PFSK-1 (cell line): ENCODE measurements at regions not wholly inside any gene's neighbourhood (a gene's known extent, or its start where the extent isn't known, plus 50 kb on each side); places are given as distances from the start of the nearest gene placed in this dataset.

ENCODE experiments used
- FOXP2 ChIP-seq: optimal IDR thresholded peaks from 2 replicates; pipeline ENCODE3; 2011; ENCODE audit warnings: borderline replicate concordance, control low read depth, inconsistent platforms; ENCODE audit not compliant: insufficient read depth; ENCODE audit errors: extremely low read length, extremely low read depth
- POLR2AphosphoS5 ChIP-seq: IDR thresholded peaks from 2 replicates; pipeline ENCODE4 v1.6.1; 2012; ENCODE audit warnings: low read depth, mild to moderate bottlenecking, control low read depth, low read length, moderate library complexity
- SIN3A ChIP-seq: IDR thresholded peaks from 2 replicates; pipeline ENCODE4 v1.6.1; 2012; ENCODE audit warnings: mild to moderate bottlenecking, low read length, moderate library complexity, borderline replicate concordance; ENCODE audit not compliant: insufficient read depth
- TAF1 ChIP-seq: IDR thresholded peaks from 2 replicates; pipeline ENCODE4 v1.6.1; 2012; ENCODE audit warnings: low read length, control low read depth, borderline replicate concordance; ENCODE audit not compliant: insufficient read depth
- TF ChIP-seq, protein P1 (sequence below), 2 experiments: IDR thresholded peaks; 2 replicates each; pipeline versions ENCODE4 v1.6.1 to v1.8.0; 2011 to 2012; ENCODE audit warnings: low read depth in 2 of 2, low read length in 2 of 2, control low read depth in 1 of 2, inconsistent platforms in 1 of 2, mild to moderate bottlenecking in 1 of 2, moderate library complexity in 1 of 2; ENCODE audit not compliant: insufficient read depth in 1 of 2

DNA sequence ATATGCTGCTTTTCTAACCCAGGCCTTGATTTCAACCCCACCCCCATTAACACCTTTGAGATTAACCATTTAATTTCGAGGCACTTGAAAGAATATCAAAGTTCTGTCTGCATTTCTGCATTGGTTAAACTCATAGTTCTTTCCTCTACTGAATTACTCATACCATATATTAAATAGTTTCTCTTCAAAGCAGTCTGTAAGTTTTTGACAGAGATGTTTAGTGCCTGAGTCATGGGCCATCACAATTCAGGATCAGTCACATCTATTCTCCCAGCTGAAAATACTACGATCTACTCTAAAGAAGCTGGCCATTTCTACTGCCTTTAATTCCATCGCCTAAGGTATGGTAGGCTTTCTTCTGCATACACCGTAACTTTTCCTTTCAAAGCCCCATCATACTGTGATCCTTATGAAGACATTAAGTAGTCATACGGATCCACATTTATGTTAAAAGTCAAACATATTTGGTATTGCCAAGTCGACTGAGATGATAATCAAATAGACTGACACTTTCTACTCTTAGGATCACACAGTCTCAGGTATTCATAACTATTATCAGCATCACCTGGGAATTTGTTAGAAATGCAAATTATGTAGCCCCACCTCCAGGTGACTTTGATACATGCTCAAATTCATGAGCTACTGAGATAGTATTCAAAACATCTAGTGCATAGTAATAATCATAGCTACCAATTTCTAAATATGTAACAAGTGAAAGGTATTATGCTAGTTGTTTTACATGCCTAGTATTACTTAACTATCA lies 489.4 kb upstream of the IL12A start:
- no peak for TF ChIP-seq POLR2AphosphoS5
- TF ChIP-seq, protein P1, sequence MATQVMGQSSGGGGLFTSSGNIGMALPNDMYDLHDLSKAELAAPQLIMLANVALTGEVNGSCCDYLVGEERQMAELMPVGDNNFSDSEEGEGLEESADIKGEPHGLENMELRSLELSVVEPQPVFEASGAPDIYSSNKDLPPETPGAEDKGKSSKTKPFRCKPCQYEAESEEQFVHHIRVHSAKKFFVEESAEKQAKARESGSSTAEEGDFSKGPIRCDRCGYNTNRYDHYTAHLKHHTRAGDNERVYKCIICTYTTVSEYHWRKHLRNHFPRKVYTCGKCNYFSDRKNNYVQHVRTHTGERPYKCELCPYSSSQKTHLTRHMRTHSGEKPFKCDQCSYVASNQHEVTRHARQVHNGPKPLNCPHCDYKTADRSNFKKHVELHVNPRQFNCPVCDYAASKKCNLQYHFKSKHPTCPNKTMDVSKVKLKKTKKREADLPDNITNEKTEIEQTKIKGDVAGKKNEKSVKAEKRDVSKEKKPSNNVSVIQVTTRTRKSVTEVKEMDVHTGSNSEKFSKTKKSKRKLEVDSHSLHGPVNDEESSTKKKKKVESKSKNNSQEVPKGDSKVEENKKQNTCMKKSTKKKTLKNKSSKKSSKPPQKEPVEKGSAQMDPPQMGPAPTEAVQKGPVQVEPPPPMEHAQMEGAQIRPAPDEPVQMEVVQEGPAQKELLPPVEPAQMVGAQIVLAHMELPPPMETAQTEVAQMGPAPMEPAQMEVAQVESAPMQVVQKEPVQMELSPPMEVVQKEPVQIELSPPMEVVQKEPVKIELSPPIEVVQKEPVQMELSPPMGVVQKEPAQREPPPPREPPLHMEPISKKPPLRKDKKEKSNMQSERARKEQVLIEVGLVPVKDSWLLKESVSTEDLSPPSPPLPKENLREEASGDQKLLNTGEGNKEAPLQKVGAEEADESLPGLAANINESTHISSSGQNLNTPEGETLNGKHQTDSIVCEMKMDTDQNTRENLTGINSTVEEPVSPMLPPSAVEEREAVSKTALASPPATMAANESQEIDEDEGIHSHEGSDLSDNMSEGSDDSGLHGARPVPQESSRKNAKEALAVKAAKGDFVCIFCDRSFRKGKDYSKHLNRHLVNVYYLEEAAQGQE (IDR thresholded peaks at IDR 0.05; ENCODE audit: insufficient read depth in 1 of 2, low read depth in 2 of 2, low read length in 2 of 2) = no peak
- TF ChIP-seq TAF1 = no peak
- TF ChIP-seq SIN3A = no peak
- no peak for TF ChIP-seq FOXP2
